ENCODE measurements at regions not wholly inside any gene's neighbourhood (a gene's known extent, or its start where the extent isn't known, plus 50 kb on each side); places are given as distances from the start of the nearest gene placed in this dataset.

- DNase-seq (ENCODE audit: low read depth, low spot score): no peak
- Histone ChIP-seq H3K9me3 (ENCODE audit: insufficient read depth, low read length) (no peaks in the 10 kb centered on the region), H3K9ac (ENCODE audit: insufficient read length, low read depth) (no peak overlapping the region), H3K36me3 (ENCODE audit: insufficient read depth, insufficient read length, low read length) (no peaks in the 10 kb centered on the region), H3K4me3 (ENCODE audit: insufficient read length, low read depth) (no peak overlapping the region), H3K27me3 (ENCODE audit: insufficient read depth, insufficient read length) (no peaks in the 10 kb centered on the region), H3K4me1 (ENCODE audit: insufficient read depth, insufficient read length) (no peaks in the 10 kb centered on the region)
- TF ChIP-seq ZNF274 (IDR thresholded peaks at IDR 0.05; ENCODE audit: low read depth, low read length) (no peak), SUZ12 (IDR thresholded peaks at IDR 0.05; ENCODE audit: extremely low read depth, insufficient read depth, insufficient read length) (no peak), YY1 (IDR thresholded peaks at IDR 0.05; ENCODE audit: insufficient read depth, insufficient read length) (no peak)
Measured at GRCh38 chr9:626596-626995, 214.9 kb upstream of the DMRT1 start.

GRCh38 chr9:627336-627970 is 214.0 kb upstream of the DMRT1 start:
- no peak overlapping the region for H3K4me3 ChIP-seq (ENCODE audit: insufficient read length, low read depth)
- H3K9me3 ChIP-seq (ENCODE audit: insufficient read depth, low read length): no peaks in the 10 kb centered on the region
- H3K36me3 ChIP-seq (ENCODE audit: insufficient read depth, insufficient read length, low read length): no peaks in the 10 kb centered on the region
- no peak overlapping the region for H3K9ac ChIP-seq (ENCODE audit: insufficient read length, low read depth)
- no peak for DNase-seq (ENCODE audit: low read depth, low spot score)
- TF ChIP-seq SUZ12 (IDR thresholded peaks at IDR 0.05; ENCODE audit: extremely low read depth, insufficient read depth, insufficient read length) (no peak), ZNF274 (IDR thresholded peaks at IDR 0.05; ENCODE audit: low read depth, low read length) (no peak), YY1 (IDR thresholded peaks at IDR 0.05; ENCODE audit: insufficient read depth, insufficient read length) (no peak)
- H3K4me1 ChIP-seq (ENCODE audit: insufficient read depth, insufficient read length): no peaks in the 10 kb centered on the region
- no peaks in the 10 kb centered on the region for H3K27me3 ChIP-seq (ENCODE audit: insufficient read depth, insufficient read length)

- Histone ChIP-seq H3K9ac (ENCODE audit: insufficient read length, low read depth) (no peak overlapping the region), H3K9me3 (ENCODE audit: insufficient read depth, low read length) (peaks cover 9% of the 10 kb centered on the region), H3K4me3 (ENCODE audit: insufficient read length, low read depth) (no peak overlapping the region), H3K36me3 (ENCODE audit: insufficient read depth, insufficient read length, low read length) (no peaks in the 10 kb centered on the region), H3K27me3 (ENCODE audit: insufficient read depth, insufficient read length) (no peaks in the 10 kb centered on the region), H3K4me1 (ENCODE audit: insufficient read depth, insufficient read length) (no peaks in the 10 kb centered on the region)
- TF ChIP-seq ZNF274 (IDR thresholded peaks at IDR 0.05; ENCODE audit: low read depth, low read length) (no peak), SUZ12 (IDR thresholded peaks at IDR 0.05; ENCODE audit: extremely low read depth, insufficient read depth, insufficient read length) (no peak), YY1 (IDR thresholded peaks at IDR 0.05; ENCODE audit: insufficient read depth, insufficient read length) (no peak)
- DNase-seq (ENCODE audit: low read depth, low spot score): no peak
Measured at GRCh38 chr9:629146-629545, 212.4 kb upstream of the DMRT1 start.

- Histone ChIP-seq H3K27me3 (ENCODE audit: insufficient read depth, insufficient read length) (no peaks in the 10 kb centered on the region), H3K9me3 (ENCODE audit: insufficient read depth, low read length) (peaks cover 13% of the 10 kb centered on the region), H3K4me3 (ENCODE audit: insufficient read length, low read depth) (no peak overlapping the region), H3K4me1 (ENCODE audit: insufficient read depth, insufficient read length) (no peaks in the 10 kb centered on the region), H3K9ac (ENCODE audit: insufficient read length, low read depth) (no peak overlapping the region), H3K36me3 (ENCODE audit: insufficient read depth, insufficient read length, low read length) (no peaks in the 10 kb centered on the region)
- DNase-seq (ENCODE audit: low read depth, low spot score): no peak
- TF ChIP-seq ZNF274 (IDR thresholded peaks at IDR 0.05; ENCODE audit: low read depth, low read length): no peak
- TF ChIP-seq YY1 (IDR thresholded peaks at IDR 0.05; ENCODE audit: insufficient read depth, insufficient read length): no peak
- no peak for TF ChIP-seq SUZ12 (IDR thresholded peaks at IDR 0.05; ENCODE audit: extremely low read depth, insufficient read depth, insufficient read length)
Measured at GRCh38 chr9:630817-631216, 210.7 kb upstream of the DMRT1 start.

GRCh38 chr9:631596-631995 is 209.9 kb upstream of the DMRT1 start:
- H3K4me1 ChIP-seq (ENCODE audit: insufficient read depth, insufficient read length): no peaks in the 10 kb centered on the region
- no peak for DNase-seq (ENCODE audit: low read depth, low spot score)
- no peak overlapping the region for H3K4me3 ChIP-seq (ENCODE audit: insufficient read length, low read depth)
- no peak for TF ChIP-seq SUZ12 (IDR thresholded peaks at IDR 0.05; ENCODE audit: extremely low read depth, insufficient read depth, insufficient read length)
- no peak for TF ChIP-seq YY1 (IDR thresholded peaks at IDR 0.05; ENCODE audit: insufficient read depth, insufficient read length)
- no peak for TF ChIP-seq ZNF274 (IDR thresholded peaks at IDR 0.05; ENCODE audit: low read depth, low read length)
- H3K9ac ChIP-seq (ENCODE audit: insufficient read length, low read depth): no peak overlapping the region
- no peaks in the 10 kb centered on the region for H3K27me3 ChIP-seq (ENCODE audit: insufficient read depth, insufficient read length)
- no peaks in the 10 kb centered on the region for H3K36me3 ChIP-seq (ENCODE audit: insufficient read depth, insufficient read length, low read length)
- H3K9me3 ChIP-seq (ENCODE audit: insufficient read depth, low read length): peaks cover 13% of the 10 kb centered on the region

- H3K4me1 ChIP-seq (ENCODE audit: insufficient read depth, insufficient read length): no peaks in the 10 kb centered on the region
- peaks cover 13% of the 10 kb centered on the region for H3K9me3 ChIP-seq (ENCODE audit: insufficient read depth, low read length)
- TF ChIP-seq SUZ12 (IDR thresholded peaks at IDR 0.05; ENCODE audit: extremely low read depth, insufficient read depth, insufficient read length) (no peak), ZNF274 (IDR thresholded peaks at IDR 0.05; ENCODE audit: low read depth, low read length) (no peak), YY1 (IDR thresholded peaks at IDR 0.05; ENCODE audit: insufficient read depth, insufficient read length) (no peak)
- H3K36me3 ChIP-seq (ENCODE audit: insufficient read depth, insufficient read length, low read length): no peaks in the 10 kb centered on the region
- no peaks in the 10 kb centered on the region for H3K27me3 ChIP-seq (ENCODE audit: insufficient read depth, insufficient read length)
- DNase-seq (ENCODE audit: low read depth, low spot score): no peak
- H3K9ac ChIP-seq (ENCODE audit: insufficient read length, low read depth): no peak overlapping the region
- H3K4me3 ChIP-seq (ENCODE audit: insufficient read length, low read depth): no peak overlapping the region
Measured at GRCh38 chr9:633461-633860, 208.0 kb upstream of the DMRT1 start.

- H3K4me1 ChIP-seq (ENCODE audit: insufficient read depth, insufficient read length): no peaks in the 10 kb centered on the region
- DNase-seq (ENCODE audit: low read depth, low spot score): no peak
- TF ChIP-seq ZNF274 (IDR thresholded peaks at IDR 0.05; ENCODE audit: low read depth, low read length) (no peak), SUZ12 (IDR thresholded peaks at IDR 0.05; ENCODE audit: extremely low read depth, insufficient read depth, insufficient read length) (no peak), YY1 (IDR thresholded peaks at IDR 0.05; ENCODE audit: insufficient read depth, insufficient read length) (no peak)
- H3K4me3 ChIP-seq (ENCODE audit: insufficient read length, low read depth): no peak overlapping the region
- no peak overlapping the region for H3K9ac ChIP-seq (ENCODE audit: insufficient read length, low read depth)
- H3K9me3 ChIP-seq (ENCODE audit: insufficient read depth, low read length): peaks cover 13% of the 10 kb centered on the region
- H3K27me3 ChIP-seq (ENCODE audit: insufficient read depth, insufficient read length): no peaks in the 10 kb centered on the region
- H3K36me3 ChIP-seq (ENCODE audit: insufficient read depth, insufficient read length, low read length): no peaks in the 10 kb centered on the region
Measured at GRCh38 chr9:636931-637591, 204.4 kb upstream of the DMRT1 start.

Measured in NT2/D1 (cell line).